NCI-H2029 treated with DMSO at 0.1 percent for 48 hours (cell line): ENCODE measurements at regions not wholly inside any gene's neighbourhood (a gene's known extent, or its start where the extent isn't known, plus 50 kb on each side); places are given as distances from the start of the nearest gene placed in this dataset.

Experiments used
- DNase-seq: peaks from one replicate; lab custom pipeline; 2025; lab: John Stamatoyannopoulos, UW

DNA sequence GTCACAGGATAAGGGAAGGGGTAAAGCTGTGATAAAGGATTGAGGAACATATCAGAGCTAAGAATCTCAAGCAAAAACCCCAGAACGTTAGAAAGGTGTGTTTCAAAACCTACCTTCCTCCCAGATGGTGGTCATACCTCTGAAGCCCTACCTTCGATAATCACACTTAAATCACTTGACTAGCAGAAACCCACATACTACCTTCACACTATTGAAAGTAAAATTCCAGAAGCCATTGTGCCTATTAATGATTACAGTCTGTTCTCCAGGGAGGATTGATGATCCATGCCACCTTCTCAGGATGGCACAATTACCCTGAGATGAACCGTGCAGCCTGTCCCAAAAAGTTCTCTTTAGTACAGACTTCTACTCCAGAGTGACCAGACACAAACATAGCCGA lies 72.3 kb upstream of the SOX4 start:
- DNase-seq = no peak

DNA sequence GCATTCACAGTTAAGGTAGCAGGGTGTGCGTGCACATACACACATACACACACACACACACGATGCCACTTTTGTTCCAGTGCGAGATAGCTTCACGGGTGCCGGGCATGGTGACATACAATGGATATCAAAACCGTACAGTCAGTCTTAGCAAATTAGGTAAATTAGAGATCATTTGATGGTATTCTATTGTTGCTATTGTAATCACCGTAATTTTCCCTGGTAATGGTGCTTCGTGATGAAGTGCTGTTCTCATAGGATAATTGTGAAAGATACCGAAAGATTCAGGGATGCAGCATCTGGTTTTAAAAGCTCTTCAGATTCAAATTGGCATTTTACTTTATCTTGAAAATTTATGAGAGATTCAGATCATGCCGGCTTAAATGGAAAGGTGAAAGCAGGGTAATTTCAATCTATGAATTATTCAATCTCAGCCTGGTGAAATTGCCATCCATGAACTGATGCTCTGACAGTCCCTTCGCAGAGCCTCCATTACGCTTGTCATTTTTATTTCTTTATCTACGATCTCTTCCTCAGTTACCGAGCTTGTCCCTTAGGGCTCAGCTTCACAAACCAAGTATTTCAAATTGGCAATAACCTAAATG lies 71.3 kb upstream of the SOX4 start:
- no peak for DNase-seq

DNA sequence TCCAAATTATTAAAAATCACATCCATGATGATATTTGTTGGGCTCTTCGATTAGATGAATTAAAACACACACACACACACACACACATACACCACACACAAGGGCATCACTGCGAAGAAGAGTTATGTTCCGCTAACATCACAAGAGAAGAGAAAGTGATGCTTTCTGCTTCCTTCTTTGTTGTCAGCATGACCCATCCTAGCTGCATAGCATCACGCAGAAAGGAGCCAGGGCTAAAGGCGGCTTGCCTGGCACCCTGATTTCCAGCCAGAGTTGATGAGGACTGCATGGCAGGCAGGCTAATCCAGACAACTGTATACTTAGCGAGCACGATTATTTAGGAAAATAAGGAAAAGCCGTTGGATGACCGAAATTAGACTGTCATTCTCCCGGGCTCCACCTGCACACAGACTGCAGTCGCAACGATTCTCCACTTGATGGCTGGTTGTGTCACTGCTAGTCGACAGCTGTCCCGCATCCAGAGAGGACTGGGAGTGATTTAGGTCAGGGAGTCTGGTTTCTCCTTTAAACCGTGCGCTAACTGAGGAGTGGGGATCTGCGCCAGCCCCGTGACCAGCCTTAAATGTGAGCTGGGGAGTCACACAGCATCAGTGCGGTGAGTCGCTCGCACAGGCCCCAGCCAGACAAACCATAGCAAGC lies 70.6 kb upstream of the SOX4 start:
- no peak for DNase-seq

DNA sequence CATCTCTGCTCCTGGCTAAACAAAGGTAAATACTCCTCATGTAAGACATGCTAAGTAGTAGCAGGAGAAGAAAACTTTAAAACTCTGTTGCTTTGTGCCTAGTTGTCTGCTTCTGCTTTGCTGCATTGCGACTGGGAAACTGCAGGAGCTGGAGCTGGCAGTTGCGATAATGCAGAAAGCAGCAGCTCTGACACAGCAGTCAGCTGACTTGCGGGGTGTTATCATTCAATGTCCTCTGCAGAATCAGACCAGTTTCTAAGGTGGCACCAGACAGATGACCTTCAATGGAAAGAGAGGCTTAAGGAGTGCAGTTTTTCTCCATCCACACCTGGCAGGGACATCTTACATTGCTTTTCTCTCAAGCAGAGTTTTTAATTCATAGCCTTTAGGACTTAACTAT lies 69.9 kb upstream of the SOX4 start:
- DNase-seq = peak; percentile 37

DNA sequence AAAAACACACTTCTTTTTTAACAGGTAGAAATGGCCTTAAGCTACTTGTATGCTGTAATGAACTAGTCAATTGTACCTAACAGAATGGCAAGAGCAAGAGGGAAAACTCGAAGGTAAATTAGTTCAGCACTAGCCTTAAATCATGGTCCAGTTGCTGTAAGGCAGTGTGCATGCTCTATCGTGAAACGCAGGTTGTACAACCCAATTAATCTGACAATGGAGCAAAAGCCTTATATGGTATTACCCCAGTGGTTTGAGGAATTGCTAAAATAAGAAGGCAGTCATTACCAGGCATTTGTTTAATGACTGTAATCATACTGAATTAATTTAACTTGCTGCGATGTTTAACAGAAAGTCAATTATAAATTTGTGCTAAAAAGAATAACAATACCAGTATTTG lies 69.3 kb upstream of the SOX4 start:
- DNase-seq = peak; percentile 99

DNA sequence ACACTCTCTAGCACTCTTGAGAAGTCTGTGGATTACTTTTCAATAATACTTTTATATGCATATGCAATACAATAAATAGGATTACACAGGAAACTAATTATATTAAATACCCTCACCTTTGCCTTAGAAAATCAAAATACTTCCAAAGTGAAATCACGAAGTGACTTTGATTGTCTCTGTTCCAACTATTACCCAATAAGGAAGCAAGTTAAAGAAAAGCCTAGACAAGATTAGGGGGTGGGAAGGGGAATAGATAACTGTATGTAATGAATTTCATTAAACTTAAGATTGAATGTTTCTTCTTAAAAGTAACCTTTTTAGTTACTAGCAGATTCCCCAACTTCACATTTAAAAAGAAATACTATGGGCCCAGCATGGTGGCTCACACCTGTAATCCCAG lies 66.6 kb upstream of the SOX4 start:
- DNase-seq = no peak

DNA sequence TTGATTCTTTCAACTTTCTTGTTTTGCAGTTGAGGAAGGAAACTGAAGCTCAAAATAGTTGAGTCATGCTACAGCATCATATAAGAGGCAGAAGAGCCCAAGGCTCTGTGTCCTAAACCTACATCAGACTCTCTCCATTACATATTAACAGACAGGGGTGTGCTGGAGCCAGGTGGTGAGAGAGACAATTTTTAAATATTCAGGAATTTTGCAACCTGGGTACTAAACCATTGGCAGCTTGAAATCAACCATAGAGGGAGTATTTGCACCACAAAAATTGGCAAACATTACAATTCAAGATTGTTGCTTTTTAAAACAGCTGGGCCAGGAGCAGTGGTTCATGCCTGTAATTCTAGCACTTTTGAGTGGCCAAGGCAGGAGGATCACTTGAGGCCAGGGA lies 65.8 kb upstream of the SOX4 start:
- peak; percentile 33 for DNase-seq

DNA sequence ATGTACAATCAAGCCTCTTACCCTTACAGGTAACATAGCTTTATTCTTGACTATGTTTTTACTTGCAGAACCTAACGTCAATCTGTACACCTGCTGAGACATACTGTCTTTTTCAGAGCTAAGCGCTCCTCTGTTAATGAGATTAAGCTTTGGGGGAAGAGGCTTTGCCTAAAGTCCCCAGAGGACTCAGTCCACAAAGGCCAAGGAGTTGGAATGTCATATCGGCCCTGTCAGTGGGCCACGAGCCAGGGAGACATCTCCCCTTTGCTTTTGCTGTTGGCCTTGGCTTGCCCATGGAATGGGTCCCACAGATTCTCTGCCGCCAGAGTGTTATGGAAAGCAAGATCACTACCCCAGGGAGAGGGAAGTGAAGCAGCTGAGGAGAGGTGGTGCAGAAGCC lies 64.1 kb upstream of the SOX4 start:
- no peak for DNase-seq

DNA sequence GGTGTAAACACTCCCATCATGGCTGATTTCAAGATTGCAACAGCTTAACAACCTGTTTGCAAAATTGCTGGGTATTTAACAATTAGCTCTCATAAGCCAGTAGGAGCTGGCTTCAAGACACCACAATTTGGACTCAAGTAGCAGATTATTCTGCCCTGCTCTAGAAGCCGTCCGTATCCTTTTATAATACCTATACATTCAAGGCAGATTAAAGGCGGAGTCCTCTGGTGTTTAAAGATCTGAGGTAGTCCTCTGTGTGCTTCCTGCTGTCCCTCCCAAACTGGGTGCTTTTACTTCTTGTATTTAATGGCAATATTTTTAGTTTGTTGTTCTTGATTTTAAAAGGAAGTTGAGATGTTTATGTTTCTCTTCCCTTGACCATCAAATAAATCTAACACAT lies 62.2 kb upstream of the SOX4 start:
- no peak for DNase-seq

DNA sequence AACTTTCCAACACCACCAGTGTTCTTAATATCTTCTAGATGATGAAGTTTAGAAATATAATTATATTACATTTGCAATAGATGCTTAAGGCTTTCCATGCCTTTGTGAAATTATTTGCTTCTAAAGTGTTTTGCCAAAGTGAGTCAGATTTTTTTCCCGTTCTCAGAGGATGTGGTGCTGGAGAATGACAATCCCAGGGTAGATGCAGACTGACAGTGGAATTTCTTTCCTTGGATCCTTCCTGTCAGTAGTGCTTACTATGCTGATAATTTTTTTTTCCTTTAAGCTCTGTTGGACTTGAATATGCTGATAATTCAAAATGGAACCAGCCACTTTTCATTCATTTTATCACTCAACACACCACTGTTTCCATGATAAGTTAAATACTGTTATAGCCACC lies 59.9 kb upstream of the SOX4 start:
- DNase-seq = no peak

DNA sequence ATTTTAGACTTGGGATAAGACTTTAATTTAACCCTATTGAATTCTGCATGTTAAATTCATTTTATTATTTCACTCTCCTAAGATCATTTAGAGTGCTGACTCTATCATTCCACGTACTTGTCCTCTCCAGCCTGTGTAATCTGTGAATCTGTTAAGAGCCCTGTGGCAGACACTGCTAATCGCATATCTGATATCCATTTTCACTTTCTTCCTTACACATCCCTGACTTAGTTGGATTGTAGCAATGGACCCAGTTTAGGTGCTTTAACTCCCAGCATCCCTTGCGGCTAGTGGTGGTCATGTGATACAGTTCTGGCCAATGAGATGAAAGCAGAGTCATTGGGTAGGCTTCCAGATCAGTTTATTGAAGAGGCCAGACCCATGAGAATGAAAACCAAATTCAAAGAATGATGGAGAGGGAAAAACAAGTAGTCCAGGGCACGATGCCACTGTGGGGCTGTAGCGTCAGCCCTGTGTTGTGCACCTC lies 57.2 kb upstream of the SOX4 start:
- DNase-seq = no peak

DNA sequence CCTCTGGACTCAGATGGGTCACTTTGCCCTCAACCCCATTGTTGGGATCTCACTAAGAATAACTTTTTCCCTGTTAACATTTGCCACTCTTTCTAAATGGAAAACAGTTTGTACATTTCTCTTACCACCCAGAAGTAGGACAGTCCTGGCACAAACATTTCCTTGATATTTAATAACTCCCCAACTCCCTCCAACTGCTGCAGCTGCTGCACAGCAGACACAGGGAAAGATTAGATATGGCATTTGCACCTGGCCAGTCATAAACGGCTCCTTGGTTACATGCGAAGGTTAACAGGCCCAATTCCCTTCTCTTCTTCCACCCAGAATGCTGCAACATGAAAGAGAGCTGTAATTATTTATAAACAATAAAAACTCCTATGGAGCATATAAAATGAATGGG lies 55.9 kb upstream of the SOX4 start:
- no peak for DNase-seq

DNA sequence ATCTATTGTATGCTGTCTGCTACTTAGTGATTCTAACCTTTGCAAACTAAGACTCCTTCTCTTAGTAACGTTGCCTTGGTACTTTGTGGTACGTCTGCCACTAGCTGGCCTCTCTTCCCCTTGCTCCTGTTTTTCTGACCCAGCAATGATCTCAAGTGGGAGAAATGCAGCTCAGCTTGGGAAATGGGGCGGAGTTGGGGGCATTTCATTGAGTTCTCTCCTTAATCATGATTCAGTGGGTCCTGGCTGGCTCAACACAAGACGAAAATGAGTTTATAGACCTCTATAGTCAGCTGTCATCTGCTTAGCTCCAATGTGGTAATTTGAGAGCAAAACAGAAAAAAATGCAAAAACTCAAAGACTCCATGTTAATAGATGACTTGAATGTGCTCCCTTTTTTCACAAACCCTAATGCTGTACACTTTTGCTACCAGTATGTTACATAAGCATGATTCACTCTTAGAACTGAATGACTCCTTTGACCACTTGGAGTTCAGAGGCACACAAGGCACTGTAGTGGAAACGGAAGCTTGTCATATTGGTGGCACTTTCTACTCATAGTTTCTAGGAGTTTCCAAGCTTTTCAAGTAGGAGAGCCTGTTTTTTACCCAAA lies 55.3 kb upstream of the SOX4 start:
- no peak for DNase-seq

DNA sequence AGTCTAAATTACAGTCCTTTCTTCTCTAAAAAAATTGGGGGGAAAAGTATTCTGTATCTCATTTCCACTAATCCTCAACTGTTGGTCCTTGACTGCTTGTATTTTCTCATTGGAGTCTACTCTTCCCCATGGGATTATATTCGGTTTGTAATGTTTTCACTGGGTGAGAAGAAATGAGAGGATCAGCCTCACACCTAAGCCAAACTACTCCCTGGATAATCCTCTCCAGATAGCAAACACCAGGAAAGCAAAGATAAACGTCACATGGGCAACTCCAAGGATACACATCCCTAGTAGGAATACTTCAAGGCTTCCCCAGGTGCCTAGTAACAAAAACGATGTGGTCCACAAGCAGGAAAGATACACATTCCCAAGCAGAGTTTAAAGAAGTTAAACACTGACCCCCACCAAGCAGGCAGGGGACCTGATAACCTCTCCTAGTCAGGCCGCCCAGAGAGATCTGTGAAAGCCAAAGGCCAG lies 53.9 kb upstream of the SOX4 start:
- no peak for DNase-seq
